ENCODE measurements at regions not wholly inside any gene's neighbourhood (a gene's known extent, or its start where the extent isn't known, plus 50 kb on each side); places are given as distances from the start of the nearest gene placed in this dataset.

GRCh38 chr18:77617694-77618093, 368.0 kb downstream of the GALR1 start:
- H3K9me3 ChIP-seq = no peaks in the 10 kb centered on the region
- no peaks in the 10 kb centered on the region for H3K36me3 ChIP-seq
- intact Hi-C loops (cut with DNase I) = no loop called here
- TF ChIP-seq POLR2A (IDR thresholded peaks at IDR 0.05) = no peak
- TF ChIP-seq, protein P1, sequence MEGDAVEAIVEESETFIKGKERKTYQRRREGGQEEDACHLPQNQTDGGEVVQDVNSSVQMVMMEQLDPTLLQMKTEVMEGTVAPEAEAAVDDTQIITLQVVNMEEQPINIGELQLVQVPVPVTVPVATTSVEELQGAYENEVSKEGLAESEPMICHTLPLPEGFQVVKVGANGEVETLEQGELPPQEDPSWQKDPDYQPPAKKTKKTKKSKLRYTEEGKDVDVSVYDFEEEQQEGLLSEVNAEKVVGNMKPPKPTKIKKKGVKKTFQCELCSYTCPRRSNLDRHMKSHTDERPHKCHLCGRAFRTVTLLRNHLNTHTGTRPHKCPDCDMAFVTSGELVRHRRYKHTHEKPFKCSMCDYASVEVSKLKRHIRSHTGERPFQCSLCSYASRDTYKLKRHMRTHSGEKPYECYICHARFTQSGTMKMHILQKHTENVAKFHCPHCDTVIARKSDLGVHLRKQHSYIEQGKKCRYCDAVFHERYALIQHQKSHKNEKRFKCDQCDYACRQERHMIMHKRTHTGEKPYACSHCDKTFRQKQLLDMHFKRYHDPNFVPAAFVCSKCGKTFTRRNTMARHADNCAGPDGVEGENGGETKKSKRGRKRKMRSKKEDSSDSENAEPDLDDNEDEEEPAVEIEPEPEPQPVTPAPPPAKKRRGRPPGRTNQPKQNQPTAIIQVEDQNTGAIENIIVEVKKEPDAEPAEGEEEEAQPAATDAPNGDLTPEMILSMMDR (IDR thresholded peaks at IDR 0.05) = no peak
- TF ChIP-seq POLR2AphosphoS5 (IDR thresholded peaks at IDR 0.05; ENCODE audit: insufficient read depth in 1 of 2, low read depth in 1 of 2) = no peak
- H3K27me3 ChIP-seq = no peaks in the 10 kb centered on the region
- no peak overlapping the region for H3K4me3 ChIP-seq
- no peak for DNase-seq (ENCODE audit: extremely low spot score in 2 of 2)
- H3K27ac ChIP-seq = no peak overlapping the region
- H3K4me1 ChIP-seq = no peaks in the 10 kb centered on the region

GRCh38 chr18:77619525-77619924, 369.9 kb downstream of the GALR1 start:
- H3K27ac ChIP-seq = no peak overlapping the region
- DNase-seq (ENCODE audit: extremely low spot score in 2 of 2) = no peak
- H3K36me3 ChIP-seq = no peaks in the 10 kb centered on the region
- no peak overlapping the region for H3K4me3 ChIP-seq
- no peaks in the 10 kb centered on the region for H3K4me1 ChIP-seq
- H3K27me3 ChIP-seq = no peaks in the 10 kb centered on the region
- intact Hi-C loops (cut with DNase I) = no loop called here
- H3K9me3 ChIP-seq = no peaks in the 10 kb centered on the region
- no peak for TF ChIP-seq POLR2A (IDR thresholded peaks at IDR 0.05)
- TF ChIP-seq, protein P1 (IDR thresholded peaks at IDR 0.05) = no peak
- TF ChIP-seq POLR2AphosphoS5 (IDR thresholded peaks at IDR 0.05; ENCODE audit: insufficient read depth in 1 of 2, low read depth in 1 of 2) = no peak

GRCh38 chr18:77622009-77622692, 372.5 kb downstream of the GALR1 start:
- intact Hi-C loops (cut with DNase I) = no loop called here
- TF ChIP-seq POLR2AphosphoS5 (IDR thresholded peaks at IDR 0.05; ENCODE audit: insufficient read depth in 1 of 2, low read depth in 1 of 2) = no peak
- TF ChIP-seq, protein P1 (IDR thresholded peaks at IDR 0.05) = no peak
- TF ChIP-seq POLR2A (IDR thresholded peaks at IDR 0.05) = no peak
- H3K36me3 ChIP-seq = no peaks in the 10 kb centered on the region
- H3K27me3 ChIP-seq = no peaks in the 10 kb centered on the region
- no peak overlapping the region for H3K4me3 ChIP-seq
- no peaks in the 10 kb centered on the region for H3K9me3 ChIP-seq
- DNase-seq (ENCODE audit: extremely low spot score in 2 of 2) = no peak
- no peak overlapping the region for H3K27ac ChIP-seq
- no peaks in the 10 kb centered on the region for H3K4me1 ChIP-seq

DNA sequence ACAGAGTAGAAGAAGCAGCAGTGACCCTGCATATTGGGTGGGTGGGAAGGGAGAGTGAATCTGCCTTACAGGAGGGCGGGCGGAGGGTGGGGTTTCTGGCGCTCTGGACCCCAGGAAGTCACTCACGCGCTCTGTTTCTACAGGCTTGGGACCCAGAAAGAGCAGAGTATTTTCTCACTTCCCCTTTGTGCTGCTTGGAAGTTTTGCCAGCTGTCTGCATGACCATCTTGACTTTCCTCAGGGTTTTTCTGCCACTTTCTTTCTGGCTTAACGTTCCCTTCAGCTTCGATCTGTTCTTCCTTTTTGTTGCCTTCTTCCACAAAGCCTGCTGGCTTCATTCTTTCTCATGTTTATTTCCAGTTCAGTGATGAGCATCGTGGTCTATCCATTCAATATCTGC, 383.1 kb downstream of the GALR1 start:
- no peaks in the 10 kb centered on the region for H3K27me3 ChIP-seq
- H3K27ac ChIP-seq = no peak overlapping the region
- intact Hi-C loops (cut with DNase I) = no loop called here
- no peaks in the 10 kb centered on the region for H3K36me3 ChIP-seq
- no peaks in the 10 kb centered on the region for H3K9me3 ChIP-seq
- TF ChIP-seq POLR2A (IDR thresholded peaks at IDR 0.05) (no peak), POLR2AphosphoS5 (IDR thresholded peaks at IDR 0.05; ENCODE audit: insufficient read depth in 1 of 2, low read depth in 1 of 2) (no peak)
- TF ChIP-seq, protein P1 (IDR thresholded peaks at IDR 0.05) = no peak
- no peaks in the 10 kb centered on the region for H3K4me1 ChIP-seq
- no peak for DNase-seq (ENCODE audit: extremely low spot score in 2 of 2)
- H3K4me3 ChIP-seq = no peak overlapping the region

- no peaks in the 10 kb centered on the region for H3K9me3 ChIP-seq
Measured at GRCh38 chr18:77634494-77634893, 384.8 kb downstream of the GALR1 start.

More at GRCh38 chr18:77634494-77634893, 384.8 kb downstream of the GALR1 start:
- no peaks in the 10 kb centered on the region for H3K4me1 ChIP-seq
- no peak for TF ChIP-seq POLR2A (IDR thresholded peaks at IDR 0.05)
- TF ChIP-seq, protein P1 (IDR thresholded peaks at IDR 0.05) = no peak
- no peak for TF ChIP-seq POLR2AphosphoS5 (IDR thresholded peaks at IDR 0.05; ENCODE audit: insufficient read depth in 1 of 2, low read depth in 1 of 2)
- DNase-seq (ENCODE audit: extremely low spot score in 2 of 2) = no peak
- H3K27me3 ChIP-seq = no peaks in the 10 kb centered on the region
- intact Hi-C loops (cut with DNase I) = no loop called here
- H3K27ac ChIP-seq = peak overlapping the region; percentile 54
- no peaks in the 10 kb centered on the region for H3K36me3 ChIP-seq
- H3K4me3 ChIP-seq = no peak overlapping the region

Measured in vagina (tissue), 2 donors.